Neural cell (in vitro differentiated cells): ENCODE measurements at regions not wholly inside any gene's neighbourhood (a gene's known extent, or its start where the extent isn't known, plus 50 kb on each side); places are given as distances from the start of the nearest gene placed in this dataset.

Experiments used
- EP300 ChIP-seq: fragments of 450-650 bp; conservative IDR thresholded peaks from 2 replicates; pipeline ENCODE4 v1.6.1; 2014; ENCODE audit warnings: antibody characterized with exemption, mild to moderate bottlenecking, moderate library complexity; ENCODE audit not compliant: poor library complexity, severe bottlenecking
- EZH2 ChIP-seq: fragments of 200-600, 300-800 bp; shearing (Covaris generic), sonication (generic); IDR thresholded peaks from 2 replicates; pipeline ENCODE4 v1.6.1; 2014; ENCODE audit warnings: antibody characterized with exemption, low read length, borderline replicate concordance, mild to moderate bottlenecking; ENCODE audit not compliant: insufficient read depth, poor library complexity, severe bottlenecking
- MXI1 ChIP-seq: fragments of 450-650 bp; conservative IDR thresholded peaks from 2 replicates; pipeline ENCODE4 v1.6.1; 2014; ENCODE audit warnings: antibody characterized with exemption, mild to moderate bottlenecking; ENCODE audit not compliant: poor library complexity, severe bottlenecking
- POLR2AphosphoS5 ChIP-seq: IDR thresholded peaks from 2 replicates; pipeline ENCODE4 v1.6.1; 2012
- RAD21 ChIP-seq: fragments of 450-650 bp; conservative IDR thresholded peaks from 2 replicates; pipeline ENCODE4 v1.6.1; 2014; ENCODE audit warnings: antibody characterized with exemption, mild to moderate bottlenecking, moderate library complexity
- REST ChIP-seq: IDR thresholded peaks from 2 replicates; pipeline ENCODE4 v1.6.1; 2012; ENCODE audit warnings: borderline replicate concordance
- SMC3 ChIP-seq: fragments of 450-650 bp; conservative IDR thresholded peaks from 2 replicates; pipeline ENCODE4 v1.6.1; 2014; ENCODE audit warnings: antibody characterized with exemption, mild to moderate bottlenecking, moderate library complexity; ENCODE audit not compliant: poor library complexity
- TAF1 ChIP-seq: IDR thresholded peaks from 2 replicates; pipeline ENCODE4 v1.6.1; 2012; ENCODE audit warnings: low read depth
- TF ChIP-seq, protein P1 (sequence below): fragments of 450-650 bp; IDR thresholded peaks from 2 replicates; pipeline ENCODE4 v1.5.1; 2014; ENCODE audit warnings: antibody characterized with exemption, mild to moderate bottlenecking, moderate library complexity; ENCODE audit not compliant: poor library complexity, severe bottlenecking

DNA sequence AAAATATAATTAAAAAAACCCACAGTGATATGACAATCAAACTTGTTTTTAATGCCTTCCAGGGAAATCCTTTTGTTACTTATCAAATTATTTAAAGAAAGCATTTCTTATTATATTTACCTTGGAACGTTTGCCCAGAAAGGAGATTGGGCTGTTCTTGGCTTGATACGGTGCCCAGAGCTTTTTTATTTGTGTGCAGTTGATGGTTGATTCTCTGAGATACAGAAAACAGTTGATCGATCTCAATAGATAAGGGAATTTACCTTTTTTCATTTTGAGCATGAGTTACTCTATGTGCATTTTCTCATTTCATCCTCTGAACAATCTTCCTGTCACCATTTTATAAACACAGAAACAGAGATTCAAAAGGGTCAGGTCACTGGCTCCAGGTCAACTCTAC is 72.5 kb upstream of the NEDD9 start:
- TF ChIP-seq POLR2AphosphoS5: no peak
- TF ChIP-seq, protein P1, sequence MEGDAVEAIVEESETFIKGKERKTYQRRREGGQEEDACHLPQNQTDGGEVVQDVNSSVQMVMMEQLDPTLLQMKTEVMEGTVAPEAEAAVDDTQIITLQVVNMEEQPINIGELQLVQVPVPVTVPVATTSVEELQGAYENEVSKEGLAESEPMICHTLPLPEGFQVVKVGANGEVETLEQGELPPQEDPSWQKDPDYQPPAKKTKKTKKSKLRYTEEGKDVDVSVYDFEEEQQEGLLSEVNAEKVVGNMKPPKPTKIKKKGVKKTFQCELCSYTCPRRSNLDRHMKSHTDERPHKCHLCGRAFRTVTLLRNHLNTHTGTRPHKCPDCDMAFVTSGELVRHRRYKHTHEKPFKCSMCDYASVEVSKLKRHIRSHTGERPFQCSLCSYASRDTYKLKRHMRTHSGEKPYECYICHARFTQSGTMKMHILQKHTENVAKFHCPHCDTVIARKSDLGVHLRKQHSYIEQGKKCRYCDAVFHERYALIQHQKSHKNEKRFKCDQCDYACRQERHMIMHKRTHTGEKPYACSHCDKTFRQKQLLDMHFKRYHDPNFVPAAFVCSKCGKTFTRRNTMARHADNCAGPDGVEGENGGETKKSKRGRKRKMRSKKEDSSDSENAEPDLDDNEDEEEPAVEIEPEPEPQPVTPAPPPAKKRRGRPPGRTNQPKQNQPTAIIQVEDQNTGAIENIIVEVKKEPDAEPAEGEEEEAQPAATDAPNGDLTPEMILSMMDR: no peak
- TF ChIP-seq EZH2: no peak
- TF ChIP-seq MXI1: no peak
- TF ChIP-seq EP300: no peak
- TF ChIP-seq RAD21: no peak
- no peak for TF ChIP-seq TAF1
- no peak for TF ChIP-seq SMC3
- TF ChIP-seq REST: no peak
